Nephron (organoid): ENCODE measurements at regions not wholly inside any gene's neighbourhood (a gene's known extent, or its start where the extent isn't known, plus 50 kb on each side); places are given as distances from the start of the nearest gene placed in this dataset.

ENCODE experiments used
- H3K27ac Mint-ChIP-seq, 3 experiments: 2 replicates each; pipeline ENCODE4 v1.8.0; 2020; ENCODE audit warnings: mixed read lengths in 3 of 3, mild to moderate bottlenecking in 2 of 3, moderate library complexity in 1 of 3
- H3K27me3 Mint-ChIP-seq: 2 replicates; pipeline ENCODE4 v1.8.0; 2021; ENCODE audit warnings: low read depth, mild to moderate bottlenecking, moderate library complexity, mixed read lengths
- H3K36me3 Mint-ChIP-seq: 2 replicates; pipeline ENCODE4 v1.8.0; 2020; ENCODE audit warnings: low read depth, mixed read lengths
- H3K4me1 Mint-ChIP-seq: 2 replicates; pipeline ENCODE4 v1.8.0; 2020; ENCODE audit warnings: mixed read lengths
- H3K4me3 Mint-ChIP-seq, 3 experiments: 2 replicates each; pipeline ENCODE4 v1.8.0; 2020; ENCODE audit warnings: mild to moderate bottlenecking in 3 of 3, mixed read lengths in 3 of 3, moderate library complexity in 2 of 3
- H3K9me3 Mint-ChIP-seq: 2 replicates; pipeline ENCODE4 v1.8.0; 2020; ENCODE audit warnings: mixed read lengths
- TF ChIP-seq, protein P1 (sequence below), 3 experiments: fragments of 200-600 bp; sonication (generic); IDR thresholded peaks; one replicate each; pipeline ENCODE4 v1.5.0; 2021; ENCODE audit warnings: antibody characterized with exemption in 3 of 3; ENCODE audit not compliant: unreplicated experiment in 3 of 3

DNA sequence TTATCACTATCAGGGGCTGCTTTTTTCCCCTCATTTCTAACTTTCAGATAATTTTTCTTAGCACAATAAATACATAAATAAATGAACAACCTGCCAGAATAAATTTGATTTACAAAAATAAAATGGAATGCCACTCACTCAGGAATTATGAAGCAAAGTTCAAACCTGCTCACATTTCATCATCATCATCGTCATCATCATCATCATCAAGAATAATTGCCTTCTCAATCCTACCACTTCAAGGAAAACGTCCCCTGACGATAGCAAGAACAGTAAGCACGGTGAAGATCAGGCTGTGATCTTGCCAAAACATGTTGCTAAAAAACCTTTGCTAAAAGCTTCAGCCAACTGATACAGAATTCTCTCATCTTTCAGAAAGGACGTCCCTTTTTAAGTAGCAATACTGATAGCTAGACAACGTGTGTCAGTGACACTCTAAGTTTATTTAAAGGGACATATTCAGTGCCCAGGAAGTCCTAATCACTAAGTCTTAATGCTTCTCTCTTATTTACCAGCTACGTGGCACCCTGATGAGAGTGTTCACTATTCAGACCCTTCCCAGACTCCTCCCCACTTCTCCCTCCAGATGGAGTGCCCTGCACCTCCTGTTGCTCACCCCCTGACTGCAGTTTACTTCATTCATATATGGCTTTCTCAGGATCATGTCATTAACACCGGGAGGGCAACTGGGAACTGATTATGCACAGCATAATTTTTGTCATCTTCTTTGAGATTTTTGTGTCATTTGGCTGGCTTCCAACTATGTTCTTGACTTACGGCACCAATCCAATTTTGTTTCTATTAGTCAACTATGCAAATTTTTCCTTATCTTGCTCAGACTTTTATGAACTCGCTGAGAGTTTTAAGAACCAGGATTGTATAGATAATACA is 200.1 kb upstream of the GUCY1A2 start:
- Mint-ChIP-seq H3K27me3 (no peaks in the 10 kb centered on the region), H3K4me1 (peaks cover 25% of the 10 kb centered on the region), H3K36me3 (no peaks in the 10 kb centered on the region), H3K4me3 (no peak overlapping the region), H3K9me3 (no peaks in the 10 kb centered on the region), H3K27ac (peak overlapping the region in 1 of 3 experiments; percentile 44)
- TF ChIP-seq, protein P1, sequence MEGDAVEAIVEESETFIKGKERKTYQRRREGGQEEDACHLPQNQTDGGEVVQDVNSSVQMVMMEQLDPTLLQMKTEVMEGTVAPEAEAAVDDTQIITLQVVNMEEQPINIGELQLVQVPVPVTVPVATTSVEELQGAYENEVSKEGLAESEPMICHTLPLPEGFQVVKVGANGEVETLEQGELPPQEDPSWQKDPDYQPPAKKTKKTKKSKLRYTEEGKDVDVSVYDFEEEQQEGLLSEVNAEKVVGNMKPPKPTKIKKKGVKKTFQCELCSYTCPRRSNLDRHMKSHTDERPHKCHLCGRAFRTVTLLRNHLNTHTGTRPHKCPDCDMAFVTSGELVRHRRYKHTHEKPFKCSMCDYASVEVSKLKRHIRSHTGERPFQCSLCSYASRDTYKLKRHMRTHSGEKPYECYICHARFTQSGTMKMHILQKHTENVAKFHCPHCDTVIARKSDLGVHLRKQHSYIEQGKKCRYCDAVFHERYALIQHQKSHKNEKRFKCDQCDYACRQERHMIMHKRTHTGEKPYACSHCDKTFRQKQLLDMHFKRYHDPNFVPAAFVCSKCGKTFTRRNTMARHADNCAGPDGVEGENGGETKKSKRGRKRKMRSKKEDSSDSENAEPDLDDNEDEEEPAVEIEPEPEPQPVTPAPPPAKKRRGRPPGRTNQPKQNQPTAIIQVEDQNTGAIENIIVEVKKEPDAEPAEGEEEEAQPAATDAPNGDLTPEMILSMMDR (IDR thresholded peaks at IDR 0.05; ENCODE audit: unreplicated experiment in 3 of 3), result no peak

GRCh38 chr11:107217444-107217843 is 199.2 kb upstream of the GUCY1A2 start:
- TF ChIP-seq, protein P1 (IDR thresholded peaks at IDR 0.05; ENCODE audit: unreplicated experiment in 3 of 3), result no peak
- H3K36me3 Mint-ChIP-seq, result no peaks in the 10 kb centered on the region
- no peaks in the 10 kb centered on the region for H3K9me3 Mint-ChIP-seq
- no peak overlapping the region for H3K4me3 Mint-ChIP-seq
- H3K4me1 Mint-ChIP-seq, result peaks cover 25% of the 10 kb centered on the region
- no peaks in the 10 kb centered on the region for H3K27me3 Mint-ChIP-seq
- H3K27ac Mint-ChIP-seq, result no peak overlapping the region

DNA sequence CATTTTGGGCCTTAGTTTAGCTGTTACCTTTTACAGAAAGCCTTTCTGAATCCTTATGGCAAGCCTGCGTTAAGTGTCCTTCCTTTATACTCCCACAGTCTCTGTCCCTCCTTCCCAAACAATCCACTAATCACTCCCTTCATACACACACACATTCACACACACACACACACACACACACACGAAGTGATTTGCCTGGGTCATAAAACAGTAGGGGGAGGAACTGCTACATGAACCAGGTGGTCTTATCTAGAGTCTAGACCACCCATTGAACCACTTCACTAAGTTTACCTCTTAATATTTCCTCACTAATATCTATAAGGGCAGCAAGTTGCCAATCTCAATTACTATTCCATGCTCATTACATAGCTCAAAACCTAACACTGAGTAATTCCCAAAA is 196.7 kb upstream of the GUCY1A2 start:
- Mint-ChIP-seq H3K4me3 (no peak overlapping the region), H3K36me3 (no peaks in the 10 kb centered on the region), H3K9me3 (no peaks in the 10 kb centered on the region), H3K4me1 (peaks cover 25% of the 10 kb centered on the region), H3K27ac (peak overlapping the region; percentile 2 to 44 (median 37)), H3K27me3 (no peaks in the 10 kb centered on the region)
- TF ChIP-seq, protein P1 (IDR thresholded peaks at IDR 0.05; ENCODE audit: unreplicated experiment in 3 of 3), result no peak

DNA sequence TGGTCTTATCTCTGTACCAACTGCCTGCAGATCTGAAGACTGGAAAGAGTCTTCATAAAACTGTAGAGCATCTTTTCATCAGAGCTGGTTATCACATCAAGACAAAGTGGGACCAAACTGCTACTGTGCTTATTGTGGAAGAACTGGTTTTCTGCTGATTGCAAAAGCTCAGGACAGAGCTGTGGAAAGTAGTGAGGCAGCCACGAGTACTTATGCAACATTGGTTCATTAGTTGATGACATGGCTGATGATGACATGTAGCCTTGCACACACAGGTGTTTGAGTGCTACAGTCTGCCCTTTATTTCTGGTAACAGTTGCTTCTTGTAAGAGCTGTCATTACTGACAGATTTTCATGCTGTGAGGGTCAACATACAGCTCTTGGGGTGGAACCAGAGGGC is 185.4 kb upstream of the GUCY1A2 start:
- TF ChIP-seq, protein P1 (IDR thresholded peaks at IDR 0.05; ENCODE audit: unreplicated experiment in 3 of 3), result no peak
- Mint-ChIP-seq H3K27ac (no peak overlapping the region), H3K36me3 (no peaks in the 10 kb centered on the region), H3K9me3 (peaks cover 10% of the 10 kb centered on the region), H3K27me3 (no peaks in the 10 kb centered on the region), H3K4me3 (no peak overlapping the region), H3K4me1 (no peaks in the 10 kb centered on the region)

GRCh38 chr11:107202241-107202640 is 184.0 kb upstream of the GUCY1A2 start:
- TF ChIP-seq, protein P1 (IDR thresholded peaks at IDR 0.05; ENCODE audit: unreplicated experiment in 3 of 3), result no peak
- no peak overlapping the region for H3K4me3 Mint-ChIP-seq
- peaks cover 10% of the 10 kb centered on the region for H3K9me3 Mint-ChIP-seq
- no peaks in the 10 kb centered on the region for H3K27me3 Mint-ChIP-seq
- H3K36me3 Mint-ChIP-seq, result no peaks in the 10 kb centered on the region
- H3K4me1 Mint-ChIP-seq, result no peaks in the 10 kb centered on the region
- no peak overlapping the region for H3K27ac Mint-ChIP-seq
